ENCODE measurements at regions not wholly inside any gene's neighbourhood (a gene's known extent, or its start where the extent isn't known, plus 50 kb on each side); places are given as distances from the start of the nearest gene placed in this dataset.

GRCh38 chr18:44626807-44627206 is 53.9 kb upstream of the SETBP1 start:
- H3K9ac ChIP-seq (ENCODE audit: low read length): no peak overlapping the region
- peaks cover 0 to 2% of the 10 kb centered on the region in 2 experiments for H3K4me1 ChIP-seq (ENCODE audit: control insufficient read depth in 1 of 2, insufficient read depth in 2 of 2, low read length in 2 of 2)
- no peak overlapping the region for H2BK5ac ChIP-seq (ENCODE audit: low read depth, low read length, poor library complexity)
- no peak overlapping the region for H2BK120ac ChIP-seq (ENCODE audit: insufficient read depth, low read length, poor library complexity)
- H3K9me3 ChIP-seq (ENCODE audit: insufficient read depth, low read depth, low read length): no peaks in the 10 kb centered on the region
- H2AFZ ChIP-seq (ENCODE audit: insufficient read depth, low read length, poor library complexity): no peak overlapping the region
- no peak overlapping the region for H3K4ac ChIP-seq (ENCODE audit: low read depth, low read length)
- WGBS (ENCODE audit: extremely low coverage, insufficient coverage, insufficient read length): no CpG with 5 or more reads among the region's 2 CpGs
- no peak overlapping the region for H3K4me3 ChIP-seq (ENCODE audit: low read depth, low read length)
- no peak overlapping the region for H2BK12ac ChIP-seq (ENCODE audit: low read length)
- no peak overlapping the region for H3K27ac ChIP-seq (ENCODE audit: low read depth, low read length)
- no peak overlapping the region for H3K14ac ChIP-seq (ENCODE audit: low read length)
- no peak overlapping the region for H3K18ac ChIP-seq (ENCODE audit: low read length)
- no peaks in the 10 kb centered on the region for H3K27me3 ChIP-seq (ENCODE audit: insufficient read depth, low read length)
- no peaks in the 10 kb centered on the region for H3K79me1 ChIP-seq (ENCODE audit: low read length)
- peak in 1 of 2 donors; percentile 18 for DNase-seq
- no peak overlapping the region for H2AK5ac ChIP-seq (ENCODE audit: low read length)
- no peak overlapping the region for H4K8ac ChIP-seq (ENCODE audit: low read depth, low read length)
- H4K91ac ChIP-seq (ENCODE audit: low read depth, low read length): no peak overlapping the region
- no peak overlapping the region for H4K12ac ChIP-seq (ENCODE audit: low read depth, low read length)
- no peaks in the 10 kb centered on the region for H3K36me3 ChIP-seq (ENCODE audit: control insufficient read depth in 1 of 2, insufficient read depth in 2 of 2, low read length in 2 of 2)
- no peaks in the 10 kb centered on the region for H3K79me2 ChIP-seq (ENCODE audit: control insufficient read depth, insufficient read depth, low read length, poor library complexity)
- no peak overlapping the region for H3K23ac ChIP-seq (ENCODE audit: low read length)
- no peak overlapping the region for H3K4me2 ChIP-seq (ENCODE audit: low read length)

GRCh38 chr18:44627280-44627679 is 53.4 kb upstream of the SETBP1 start:
- Histone ChIP-seq H3K9me3 (ENCODE audit: insufficient read depth, low read depth, low read length) (no peaks in the 10 kb centered on the region), H2BK5ac (ENCODE audit: low read depth, low read length, poor library complexity) (no peak overlapping the region), H2BK12ac (ENCODE audit: low read length) (no peak overlapping the region), H3K4me3 (ENCODE audit: low read depth, low read length) (no peak overlapping the region), H3K27me3 (ENCODE audit: insufficient read depth, low read length) (no peaks in the 10 kb centered on the region), H3K4me1 (ENCODE audit: control insufficient read depth in 1 of 2, insufficient read depth in 2 of 2, low read length in 2 of 2) (peaks cover 0 to 2% of the 10 kb centered on the region in 2 experiments), H2AFZ (ENCODE audit: insufficient read depth, low read length, poor library complexity) (no peak overlapping the region), H3K4me2 (ENCODE audit: low read length) (no peak overlapping the region), H3K23ac (ENCODE audit: low read length) (no peak overlapping the region), H4K91ac (ENCODE audit: low read depth, low read length) (no peak overlapping the region), H3K79me1 (ENCODE audit: low read length) (no peaks in the 10 kb centered on the region), H4K8ac (ENCODE audit: low read depth, low read length) (no peak overlapping the region), H3K36me3 (ENCODE audit: control insufficient read depth in 1 of 2, insufficient read depth in 2 of 2, low read length in 2 of 2) (no peaks in the 10 kb centered on the region), H2BK120ac (ENCODE audit: insufficient read depth, low read length, poor library complexity) (no peak overlapping the region), H3K27ac (ENCODE audit: low read depth, low read length) (no peak overlapping the region), H3K14ac (ENCODE audit: low read length) (no peak overlapping the region), H2AK5ac (ENCODE audit: low read length) (no peak overlapping the region), H3K79me2 (ENCODE audit: control insufficient read depth, insufficient read depth, low read length, poor library complexity) (no peaks in the 10 kb centered on the region), H3K9ac (ENCODE audit: low read length) (no peak overlapping the region), H3K4ac (ENCODE audit: low read depth, low read length) (no peak overlapping the region), H3K18ac (ENCODE audit: low read length) (no peak overlapping the region), H4K12ac (ENCODE audit: low read depth, low read length) (no peak overlapping the region)
- no CpG with 5 or more reads among the region's 3 CpGs for WGBS (ENCODE audit: extremely low coverage, insufficient coverage, insufficient read length)
- DNase-seq: no peak

- H2AK5ac ChIP-seq (ENCODE audit: low read length): no peak overlapping the region
- no peaks in the 10 kb centered on the region for H3K27me3 ChIP-seq (ENCODE audit: insufficient read depth, low read length)
- H3K27ac ChIP-seq (ENCODE audit: low read depth, low read length): no peak overlapping the region
- DNase-seq: no peak
- no peak overlapping the region for H4K12ac ChIP-seq (ENCODE audit: low read depth, low read length)
- H4K8ac ChIP-seq (ENCODE audit: low read depth, low read length): no peak overlapping the region
- H3K4me1 ChIP-seq (ENCODE audit: control insufficient read depth in 1 of 2, insufficient read depth in 2 of 2, low read length in 2 of 2): peaks cover 0 to 2% of the 10 kb centered on the region in 2 experiments
- no peak overlapping the region for H4K91ac ChIP-seq (ENCODE audit: low read depth, low read length)
- H2BK12ac ChIP-seq (ENCODE audit: low read length): no peak overlapping the region
- no peak overlapping the region for H3K4me2 ChIP-seq (ENCODE audit: low read length)
- H3K4ac ChIP-seq (ENCODE audit: low read depth, low read length): no peak overlapping the region
- H2AFZ ChIP-seq (ENCODE audit: insufficient read depth, low read length, poor library complexity): no peak overlapping the region
- no peak overlapping the region for H2BK5ac ChIP-seq (ENCODE audit: low read depth, low read length, poor library complexity)
- no peak overlapping the region for H3K9ac ChIP-seq (ENCODE audit: low read length)
- H3K18ac ChIP-seq (ENCODE audit: low read length): no peak overlapping the region
- H2BK120ac ChIP-seq (ENCODE audit: insufficient read depth, low read length, poor library complexity): no peak overlapping the region
- H3K79me2 ChIP-seq (ENCODE audit: control insufficient read depth, insufficient read depth, low read length, poor library complexity): no peaks in the 10 kb centered on the region
- H3K36me3 ChIP-seq (ENCODE audit: control insufficient read depth in 1 of 2, insufficient read depth in 2 of 2, low read length in 2 of 2): no peaks in the 10 kb centered on the region
- no peaks in the 10 kb centered on the region for H3K79me1 ChIP-seq (ENCODE audit: low read length)
- H3K23ac ChIP-seq (ENCODE audit: low read length): no peak overlapping the region
- WGBS (ENCODE audit: extremely low coverage, insufficient coverage, insufficient read length): no CpG with 5 or more reads among the region's 1 CpG
- no peaks in the 10 kb centered on the region for H3K9me3 ChIP-seq (ENCODE audit: insufficient read depth, low read depth, low read length)
- H3K4me3 ChIP-seq (ENCODE audit: low read depth, low read length): no peak overlapping the region
- no peak overlapping the region for H3K14ac ChIP-seq (ENCODE audit: low read length)
These were observed 51.3 kb upstream of the SETBP1 start for GRCh38 chr18:44629406-44629805.

GRCh38 chr18:44630118-44630517 is 50.6 kb upstream of the SETBP1 start:
- no peak overlapping the region for H3K23ac ChIP-seq (ENCODE audit: low read length)
- H3K27me3 ChIP-seq (ENCODE audit: insufficient read depth, low read length): no peaks in the 10 kb centered on the region
- H4K12ac ChIP-seq (ENCODE audit: low read depth, low read length): no peak overlapping the region
- H4K91ac ChIP-seq (ENCODE audit: low read depth, low read length): no peak overlapping the region
- no peaks in the 10 kb centered on the region for H3K36me3 ChIP-seq (ENCODE audit: control insufficient read depth in 1 of 2, insufficient read depth in 2 of 2, low read length in 2 of 2)
- no peak overlapping the region for H2AK5ac ChIP-seq (ENCODE audit: low read length)
- H3K79me2 ChIP-seq (ENCODE audit: control insufficient read depth, insufficient read depth, low read length, poor library complexity): no peaks in the 10 kb centered on the region
- H3K4ac ChIP-seq (ENCODE audit: low read depth, low read length): no peak overlapping the region
- H3K9me3 ChIP-seq (ENCODE audit: insufficient read depth, low read depth, low read length): no peaks in the 10 kb centered on the region
- H3K9ac ChIP-seq (ENCODE audit: low read length): no peak overlapping the region
- H3K4me2 ChIP-seq (ENCODE audit: low read length): no peak overlapping the region
- H3K18ac ChIP-seq (ENCODE audit: low read length): no peak overlapping the region
- no CpG with 5 or more reads among the region's 2 CpGs for WGBS (ENCODE audit: extremely low coverage, insufficient coverage, insufficient read length)
- no peaks in the 10 kb centered on the region for H3K79me1 ChIP-seq (ENCODE audit: low read length)
- peaks cover 0 to 2% of the 10 kb centered on the region in 2 experiments for H3K4me1 ChIP-seq (ENCODE audit: control insufficient read depth in 1 of 2, insufficient read depth in 2 of 2, low read length in 2 of 2)
- no peak overlapping the region for H3K14ac ChIP-seq (ENCODE audit: low read length)
- H2AFZ ChIP-seq (ENCODE audit: insufficient read depth, low read length, poor library complexity): no peak overlapping the region
- no peak for DNase-seq
- H2BK12ac ChIP-seq (ENCODE audit: low read length): no peak overlapping the region
- no peak overlapping the region for H3K4me3 ChIP-seq (ENCODE audit: low read depth, low read length)
- no peak overlapping the region for H2BK5ac ChIP-seq (ENCODE audit: low read depth, low read length, poor library complexity)
- H2BK120ac ChIP-seq (ENCODE audit: insufficient read depth, low read length, poor library complexity): no peak overlapping the region
- no peak overlapping the region for H3K27ac ChIP-seq (ENCODE audit: low read depth, low read length)
- H4K8ac ChIP-seq (ENCODE audit: low read depth, low read length): no peak overlapping the region

Measured in trophoblast cell (in vitro differentiated cells and primary cell).